NCI-H526 treated with DMSO at 0.1 percent for 48 hours (cell line): ENCODE measurements at regions not wholly inside any gene's neighbourhood (a gene's known extent, or its start where the extent isn't known, plus 50 kb on each side); places are given as distances from the start of the nearest gene placed in this dataset.

Source experiments
- DNase-seq: peaks from one replicate; lab custom pipeline; 2025; lab: John Stamatoyannopoulos, UW

GRCh38 chr11:134761386-134761785 is 349.3 kb upstream of the B3GAT1 start:
- DNase-seq: no peak

DNA sequence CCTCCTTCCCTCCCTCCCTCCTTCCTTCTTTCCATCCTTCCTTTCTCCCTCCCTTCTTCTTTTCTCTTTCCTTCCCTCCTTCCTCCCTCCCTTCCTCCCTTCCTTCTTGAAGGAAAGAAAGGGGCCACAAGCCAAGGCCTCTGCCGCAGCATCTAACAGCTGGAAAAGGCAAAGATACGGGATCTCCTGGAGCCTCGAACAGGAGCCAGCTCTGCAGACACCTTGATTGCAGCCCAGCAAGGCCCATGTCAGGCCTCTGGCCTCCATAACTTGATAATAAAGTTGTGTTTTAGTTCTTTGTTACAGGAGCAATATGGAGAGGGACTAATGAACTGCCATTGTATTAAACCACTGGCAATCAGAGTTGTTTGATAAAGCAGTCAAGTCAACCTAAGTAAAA is 348.9 kb upstream of the B3GAT1 start:
- no peak for DNase-seq

GRCh38 chr11:134760299-134760698 is 348.3 kb upstream of the B3GAT1 start:
- no peak for DNase-seq

DNA sequence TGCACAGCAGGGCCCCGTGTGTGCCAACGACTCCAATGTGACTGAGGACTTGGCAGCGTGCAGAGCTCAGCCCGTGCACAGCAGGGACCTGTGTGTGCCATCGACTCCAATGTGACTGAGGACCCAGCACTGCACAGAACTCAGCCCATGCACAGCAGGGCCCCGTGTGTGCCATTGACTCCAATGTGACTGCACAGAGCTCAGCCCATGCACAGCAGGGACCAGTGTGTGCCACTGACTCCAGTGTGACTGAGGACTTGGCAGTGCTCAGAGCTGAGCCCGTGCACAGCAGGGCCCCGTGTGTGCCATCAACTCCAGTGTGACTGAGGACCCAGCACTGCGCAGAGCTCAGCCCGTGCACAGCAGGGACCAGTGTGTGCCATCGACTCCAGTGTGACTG is 347.8 kb upstream of the B3GAT1 start:
- DNase-seq: no peak

DNA sequence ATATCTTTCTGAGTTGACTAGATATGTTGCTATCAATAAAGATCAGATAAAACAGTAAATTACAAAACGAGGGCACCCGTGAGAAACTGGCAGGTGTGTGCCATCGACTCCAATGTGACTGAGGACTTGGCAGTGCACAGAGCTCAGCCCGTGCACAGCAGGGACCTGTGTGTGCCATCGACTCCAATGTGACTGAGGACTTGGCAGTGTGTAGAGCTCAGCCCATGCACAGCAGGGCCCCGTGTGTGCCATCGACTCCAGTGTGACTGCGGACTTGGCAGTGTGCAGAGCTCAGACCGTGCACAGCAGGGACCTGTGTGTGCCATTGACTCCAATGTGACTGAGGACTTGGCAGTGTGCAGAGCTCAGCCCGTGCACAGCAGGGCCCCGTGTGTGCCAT is 347.2 kb upstream of the B3GAT1 start:
- no peak for DNase-seq

DNA sequence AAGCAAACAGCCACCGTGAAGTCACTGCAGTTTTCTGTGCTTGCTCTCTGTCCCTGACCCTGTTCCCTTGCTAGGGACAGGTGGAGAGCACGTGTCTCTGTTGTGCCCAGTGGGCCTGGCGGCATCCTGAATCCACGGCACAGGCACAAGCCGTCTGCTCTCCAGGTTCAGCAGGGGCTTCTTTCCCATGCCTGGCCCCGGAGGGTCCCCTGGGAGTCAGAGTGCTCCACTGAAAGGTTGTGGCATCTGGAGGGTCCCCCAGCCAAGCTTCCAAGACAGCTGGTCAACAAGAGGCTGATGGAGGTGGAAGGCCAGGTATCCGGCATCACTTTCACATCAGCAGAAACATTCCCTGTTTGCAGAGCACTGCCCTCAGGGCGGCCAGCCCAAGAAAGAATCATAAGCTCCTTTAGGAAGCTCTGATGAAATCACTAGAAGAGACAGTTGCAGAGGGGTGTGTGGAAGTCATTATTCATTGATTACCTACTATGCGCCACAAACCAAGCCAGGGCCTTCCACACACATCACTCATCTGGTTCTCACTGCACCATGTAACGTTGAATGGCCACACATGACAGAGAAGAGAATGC is 346.4 kb upstream of the B3GAT1 start:
- no peak for DNase-seq

GRCh38 chr11:134757633-134758032 is 345.6 kb upstream of the B3GAT1 start:
- no peak for DNase-seq

GRCh38 chr11:134756811-134757540 is 344.9 kb upstream of the B3GAT1 start:
- no peak for DNase-seq

DNA sequence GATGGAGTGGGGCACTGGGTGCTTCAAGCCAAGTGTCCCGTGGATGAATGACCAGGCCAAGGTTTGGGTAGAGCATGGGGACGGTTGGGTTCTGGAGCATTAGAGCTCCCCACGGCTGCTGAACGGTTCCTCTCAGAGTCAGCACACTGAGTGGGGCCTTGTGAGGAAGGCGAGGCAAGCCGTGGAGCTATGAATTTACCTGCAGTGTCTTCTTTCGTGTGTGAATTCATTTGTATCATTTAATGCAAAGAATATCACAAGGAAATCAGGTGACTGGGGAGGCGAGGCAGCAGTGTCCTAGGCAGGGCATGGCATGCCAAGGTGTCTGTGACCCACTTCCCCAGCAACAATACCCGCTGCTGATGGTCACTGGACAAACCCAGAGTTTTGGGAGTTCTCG is 343.5 kb upstream of the B3GAT1 start:
- no peak for DNase-seq

- no peak for DNase-seq
Measured at GRCh38 chr11:134754521-134755198, 342.6 kb upstream of the B3GAT1 start.

GRCh38 chr11:134753771-134754520 is 341.9 kb upstream of the B3GAT1 start:
- DNase-seq: no peak

- DNase-seq: no peak
Measured at GRCh38 chr11:134752964-134753770, 341.1 kb upstream of the B3GAT1 start.

DNA sequence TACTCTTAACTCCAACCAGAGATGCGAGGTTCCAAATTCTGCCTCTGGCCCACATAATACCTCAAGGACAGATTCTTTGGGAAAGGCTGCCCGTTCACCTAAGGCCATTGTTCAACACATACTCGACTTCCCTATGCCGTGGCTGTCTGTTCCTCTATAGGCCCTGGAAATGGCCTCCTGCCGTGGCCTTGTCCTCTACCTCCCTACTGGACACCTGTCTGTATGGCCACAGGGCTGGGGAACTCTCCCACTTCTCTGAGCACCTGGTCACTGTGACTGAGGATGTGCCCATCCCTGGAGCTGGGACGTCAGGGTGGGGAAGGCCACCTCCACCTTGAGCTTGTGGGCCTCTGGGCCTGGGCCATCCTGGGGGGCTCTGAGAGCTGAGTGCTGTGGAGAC is 340.5 kb upstream of the B3GAT1 start:
- no peak for DNase-seq

DNA sequence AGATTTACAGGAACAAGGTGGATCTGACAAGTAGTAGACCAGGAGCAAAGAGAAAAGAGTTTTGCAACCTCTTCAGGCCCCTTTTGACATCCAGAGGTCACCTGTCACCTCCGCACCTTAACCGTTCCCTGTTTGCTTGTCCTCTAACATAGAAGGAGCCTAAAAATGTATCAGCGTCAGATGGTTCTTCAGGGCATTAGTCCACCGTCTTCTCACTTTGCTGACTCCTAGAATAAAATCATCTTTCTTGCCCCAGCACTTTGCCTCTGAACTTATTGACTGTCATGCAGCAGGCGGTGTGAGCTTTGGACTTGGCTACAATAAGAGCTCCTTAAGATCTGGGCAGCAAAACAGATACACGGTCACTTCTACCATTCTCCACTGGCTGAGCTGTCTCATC is 339.7 kb upstream of the B3GAT1 start:
- no peak for DNase-seq

DNA sequence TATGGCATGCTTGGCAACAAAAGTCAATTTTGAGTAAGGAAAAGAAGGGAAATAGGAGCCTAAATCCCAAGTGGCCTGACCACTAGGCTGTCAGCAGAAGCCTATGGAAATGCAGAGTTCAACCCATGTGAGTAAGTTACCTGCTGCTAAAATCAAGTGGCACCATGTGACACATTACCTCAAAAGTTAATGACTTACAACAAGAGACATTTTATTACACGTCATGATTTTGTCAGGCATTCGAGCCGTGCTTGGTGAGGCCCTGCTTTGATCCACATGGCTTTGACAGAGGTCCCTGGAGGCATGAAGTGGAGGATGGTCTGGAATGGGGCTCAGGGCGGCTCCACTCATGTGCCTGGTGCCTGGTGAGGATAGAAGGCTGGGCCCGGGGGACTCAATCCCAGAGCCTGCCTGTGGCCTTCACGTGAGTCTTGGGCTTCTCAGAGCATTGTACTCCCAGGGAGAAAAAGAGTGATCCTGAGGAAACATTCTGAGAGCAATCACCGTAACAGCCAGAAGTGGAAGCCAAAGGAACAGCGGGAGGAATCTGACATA is 339.1 kb upstream of the B3GAT1 start:
- DNase-seq: no peak

DNA sequence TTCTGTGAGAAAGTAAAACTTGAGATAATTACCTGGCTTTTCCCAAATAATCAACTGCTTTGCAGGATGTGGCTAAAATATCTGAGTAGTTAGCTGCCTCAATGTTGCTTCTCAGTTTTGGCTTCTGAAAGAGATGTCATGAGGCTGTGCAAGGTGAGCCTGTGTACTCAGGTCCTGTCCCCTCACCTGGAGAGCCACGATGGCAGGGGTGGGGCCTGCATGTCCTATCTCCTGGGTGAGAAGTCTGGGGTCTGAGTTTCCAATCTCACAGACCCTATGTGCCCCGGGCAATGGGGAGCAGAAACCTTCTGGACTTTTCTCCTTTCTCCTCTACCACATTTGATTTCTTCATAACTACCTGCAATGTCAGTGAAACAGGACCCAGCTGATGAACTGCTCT is 338.6 kb upstream of the B3GAT1 start:
- DNase-seq: no peak

DNA sequence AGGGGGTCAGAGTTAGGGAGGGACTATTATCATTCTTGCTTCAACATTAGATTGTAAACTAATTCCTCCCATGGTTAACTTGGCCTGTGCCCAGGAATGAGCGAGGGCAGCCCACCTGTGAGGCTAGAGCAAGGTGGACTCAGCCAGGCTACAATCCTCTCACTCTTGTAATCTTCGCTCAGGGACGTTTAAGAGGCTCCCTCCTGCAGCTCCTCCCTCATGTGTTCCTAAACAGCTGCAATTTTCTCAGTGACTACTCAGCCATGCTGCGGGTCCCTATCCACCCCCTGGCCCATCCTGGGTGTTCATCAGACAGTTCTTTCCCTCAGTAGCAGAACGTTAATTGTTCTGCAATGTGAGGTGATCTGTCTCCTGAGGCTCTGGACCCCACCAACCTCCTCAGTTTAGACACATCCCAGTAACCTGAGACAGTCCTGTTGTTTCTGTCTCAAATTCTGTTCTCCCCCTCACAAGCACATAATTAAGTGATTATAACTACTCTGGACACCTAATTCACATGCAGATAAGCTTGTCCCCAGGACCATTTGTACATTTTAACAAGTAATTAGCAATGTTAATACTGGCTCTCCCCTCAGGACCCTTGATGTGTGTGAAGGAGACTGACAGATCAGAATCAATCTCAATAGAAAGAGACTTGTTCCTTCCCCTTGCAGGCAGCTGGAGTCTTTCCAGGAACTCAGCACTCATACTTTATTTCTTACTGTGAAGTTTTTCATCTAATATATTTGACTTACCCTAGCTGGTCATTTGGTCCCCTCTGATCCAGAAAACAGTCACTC is 337.2 kb upstream of the B3GAT1 start:
- no peak for DNase-seq

GRCh38 chr11:134746609-134747008 is 334.6 kb upstream of the B3GAT1 start:
- DNase-seq: no peak

- DNase-seq: no peak
Measured at GRCh38 chr11:134745456-134745855, 333.4 kb upstream of the B3GAT1 start.

DNA sequence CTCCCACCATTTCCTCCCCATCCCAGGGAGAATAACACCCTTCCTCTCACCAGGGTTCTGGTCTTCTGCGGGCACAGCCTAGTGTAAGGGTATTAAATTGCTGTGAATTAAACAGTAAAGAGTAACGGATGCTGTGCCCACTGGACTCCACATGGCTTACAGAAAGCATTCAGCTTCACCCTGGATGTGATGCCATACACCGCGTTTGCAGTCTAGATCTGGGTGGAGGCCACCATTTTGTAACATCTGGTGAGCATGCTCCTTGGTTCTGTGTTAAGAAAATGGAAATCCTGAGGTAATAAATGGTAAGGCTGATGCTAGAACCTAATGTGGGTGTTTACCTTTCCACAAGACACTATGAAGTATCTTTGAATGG is 331.8 kb upstream of the B3GAT1 start:
- DNase-seq: no peak
